ENCODE measurements at regions not wholly inside any gene's neighbourhood (a gene's known extent, or its start where the extent isn't known, plus 50 kb on each side); places are given as distances from the start of the nearest gene placed in this dataset.

- H3K27me3 Mint-ChIP-seq = peaks cover 12 to 17% of the 10 kb centered on the region in 2 donors
- Histone ChIP-seq H3K27ac (ENCODE audit: low read length) (no peak overlapping the region), H3K4me1 (ENCODE audit: control insufficient read depth in 1 of 2, extremely low read depth in 1 of 2, insufficient read depth in 2 of 2, low read length in 2 of 2) (no peaks in the 10 kb centered on the region), H3K4me3 (ENCODE audit: control insufficient read depth in 1 of 2, extremely low read depth in 1 of 2, low read length in 1 of 2) (no peak overlapping the region), H3K9me3 (no peaks in the 10 kb centered on the region), H3K36me3 (ENCODE audit: control insufficient read depth in 2 of 2, extremely low read depth in 1 of 2, insufficient read depth in 1 of 2, low read length in 1 of 2) (no peaks in the 10 kb centered on the region), H3K27me3 (replicated peaks in 1 of 2; ENCODE audit: control insufficient read depth in 2 of 2, extremely low read depth in 1 of 2, insufficient read depth in 2 of 2, low read length in 1 of 2) (peaks cover 0 to 11% of the 10 kb centered on the region in 2 experiments)
- no peak for DNase-seq
- no peak overlapping the region for H3K4me3 Mint-ChIP-seq
- no peak for ATAC-seq (replicated peaks in 1 of 4)
- POLR2A ChIA-PET = no interaction called here
- no peaks in the 10 kb centered on the region for H3K36me3 Mint-ChIP-seq
- 67% methylated on average over 1 of the region's 2 CpGs for WGBS (ENCODE audit: insufficient coverage)
- no peak overlapping the region for H3K27ac Mint-ChIP-seq
- H3K4me1 Mint-ChIP-seq = no peaks in the 10 kb centered on the region
- H3K9me3 Mint-ChIP-seq = no peaks in the 10 kb centered on the region
- CTCF ChIA-PET = no interaction called here
Observed at GRCh38 chr22:22070371-22070824, 87.8 kb upstream of the TOP3B start.

DNA sequence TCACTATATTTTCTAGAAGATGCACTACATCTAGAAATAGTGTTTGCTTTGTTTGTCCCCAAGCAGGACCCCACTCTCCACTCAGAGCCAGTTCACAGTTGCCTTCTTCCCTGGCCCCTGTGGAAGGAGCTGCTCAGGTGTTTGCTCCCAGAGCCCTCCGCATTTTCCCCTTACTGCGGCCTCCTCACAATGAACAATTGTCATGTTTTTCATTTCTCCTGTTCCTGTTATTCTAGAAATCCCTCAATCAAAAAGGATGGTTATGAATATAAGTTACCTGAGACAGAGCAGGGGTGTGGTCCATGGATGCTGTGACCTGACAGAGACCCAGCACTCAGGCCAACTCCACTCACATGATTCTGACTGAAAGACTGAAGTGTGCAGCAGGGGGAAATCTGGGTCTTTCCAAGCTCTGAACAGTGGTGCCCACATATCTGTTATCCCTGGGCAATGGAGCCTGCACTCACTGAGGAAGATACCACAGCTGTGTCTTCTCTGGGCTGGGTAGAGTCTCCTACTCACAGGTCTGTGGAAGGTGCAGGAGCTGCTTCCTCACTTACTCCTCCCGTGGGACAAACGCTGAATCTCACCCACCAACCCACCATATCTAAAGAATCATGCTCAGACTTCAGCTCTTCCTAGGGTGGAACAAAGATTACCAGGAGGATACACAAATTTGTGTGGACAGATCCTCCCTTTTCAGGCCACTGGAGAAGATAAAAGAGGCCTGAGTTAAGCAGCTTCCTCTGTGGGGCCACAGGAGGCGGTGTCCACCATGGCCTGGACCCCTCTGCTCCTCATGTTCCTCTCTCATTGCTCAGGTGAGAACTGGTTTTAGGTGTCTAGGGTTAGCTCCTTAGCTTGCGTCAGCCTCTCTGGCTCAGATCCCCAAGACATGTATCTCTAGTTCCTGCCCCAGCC is 87.1 kb upstream of the TOP3B start:
- Histone ChIP-seq H3K4me3 (ENCODE audit: control insufficient read depth in 1 of 2, extremely low read depth in 1 of 2, low read length in 1 of 2) (no peak overlapping the region), H3K27me3 (replicated peaks in 1 of 2; ENCODE audit: control insufficient read depth in 2 of 2, extremely low read depth in 1 of 2, insufficient read depth in 2 of 2, low read length in 1 of 2) (peaks cover 0 to 4% of the 10 kb centered on the region in 2 experiments), H3K4me1 (ENCODE audit: control insufficient read depth in 1 of 2, extremely low read depth in 1 of 2, insufficient read depth in 2 of 2, low read length in 2 of 2) (no peaks in the 10 kb centered on the region), H3K36me3 (ENCODE audit: control insufficient read depth in 2 of 2, extremely low read depth in 1 of 2, insufficient read depth in 1 of 2, low read length in 1 of 2) (no peaks in the 10 kb centered on the region), H3K9me3 (no peaks in the 10 kb centered on the region), H3K27ac (ENCODE audit: low read length) (no peak overlapping the region)
- Mint-ChIP-seq H3K4me3 (no peak overlapping the region), H3K9me3 (no peaks in the 10 kb centered on the region), H3K27ac (no peak overlapping the region), H3K4me1 (no peaks in the 10 kb centered on the region), H3K36me3 (no peaks in the 10 kb centered on the region), H3K27me3 (peaks cover 8 to 15% of the 10 kb centered on the region in 2 donors)
- ATAC-seq (replicated peaks in 1 of 4) (no peak), DNase-seq (no peak)
- ChIA-PET CTCF (no interaction called here), POLR2A (no interaction called here)
- 100% methylated on average over 1 of the region's 6 CpGs for whole genome bisulfite sequencing (ENCODE audit: insufficient coverage)

DNA sequence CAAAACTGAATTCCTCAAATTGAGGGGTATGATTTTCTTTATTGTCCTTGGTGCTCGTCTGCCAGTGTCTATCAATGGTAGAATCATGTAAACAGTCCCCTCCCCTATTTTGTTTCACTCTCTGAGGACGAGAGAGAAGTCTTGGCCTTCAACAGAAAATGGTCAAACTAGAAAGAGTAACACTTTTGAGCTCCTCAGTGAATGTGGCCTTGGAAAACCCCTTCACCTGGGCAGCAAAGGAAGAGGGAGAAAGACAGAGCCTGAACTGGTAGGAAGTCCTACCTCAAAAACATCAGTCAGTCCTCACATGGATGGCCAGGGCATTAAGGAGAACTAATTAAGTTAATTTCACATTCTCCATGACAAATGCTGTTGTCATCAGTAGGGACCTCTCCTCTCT is 86.1 kb upstream of the TOP3B start:
- Mint-ChIP-seq H3K27me3 (peaks cover 0 to 6% of the 10 kb centered on the region in 2 donors), H3K4me1 (no peaks in the 10 kb centered on the region), H3K9me3 (no peaks in the 10 kb centered on the region), H3K36me3 (no peaks in the 10 kb centered on the region), H3K27ac (no peak overlapping the region), H3K4me3 (no peak overlapping the region)
- POLR2A ChIA-PET = no interaction called here
- H3K4me3 ChIP-seq (ENCODE audit: control insufficient read depth in 1 of 2, extremely low read depth in 1 of 2, low read length in 1 of 2) = no peak overlapping the region
- H3K36me3 ChIP-seq (ENCODE audit: control insufficient read depth in 2 of 2, extremely low read depth in 1 of 2, insufficient read depth in 1 of 2, low read length in 1 of 2) = no peaks in the 10 kb centered on the region
- CTCF ChIA-PET = no interaction called here
- ATAC-seq (replicated peaks in 1 of 4) (no peak), DNase-seq (no peak)
- no peaks in the 10 kb centered on the region for H3K4me1 ChIP-seq (ENCODE audit: control insufficient read depth in 1 of 2, extremely low read depth in 1 of 2, insufficient read depth in 2 of 2, low read length in 2 of 2)
- H3K9me3 ChIP-seq = no peaks in the 10 kb centered on the region
- H3K27me3 ChIP-seq (replicated peaks in 1 of 2; ENCODE audit: control insufficient read depth in 2 of 2, extremely low read depth in 1 of 2, insufficient read depth in 2 of 2, low read length in 1 of 2) = peaks cover 0 to 3% of the 10 kb centered on the region in 2 experiments
- H3K27ac ChIP-seq (ENCODE audit: low read length) = no peak overlapping the region
- no CpG with 5 or more reads among the region's 2 CpGs for WGBS (ENCODE audit: insufficient coverage)

GRCh38 chr22:22068025-22068424 is 85.4 kb upstream of the TOP3B start:
- Histone ChIP-seq H3K27me3 (replicated peaks in 1 of 2; ENCODE audit: control insufficient read depth in 2 of 2, extremely low read depth in 1 of 2, insufficient read depth in 2 of 2, low read length in 1 of 2) (peaks cover 0 to 3% of the 10 kb centered on the region in 2 experiments), H3K27ac (ENCODE audit: low read length) (no peak overlapping the region), H3K9me3 (no peaks in the 10 kb centered on the region), H3K36me3 (ENCODE audit: control insufficient read depth in 2 of 2, extremely low read depth in 1 of 2, insufficient read depth in 1 of 2, low read length in 1 of 2) (no peaks in the 10 kb centered on the region), H3K4me1 (ENCODE audit: control insufficient read depth in 1 of 2, extremely low read depth in 1 of 2, insufficient read depth in 2 of 2, low read length in 2 of 2) (no peaks in the 10 kb centered on the region), H3K4me3 (ENCODE audit: control insufficient read depth in 1 of 2, extremely low read depth in 1 of 2, low read length in 1 of 2) (no peak overlapping the region)
- POLR2A ChIA-PET = no interaction called here
- Mint-ChIP-seq H3K4me3 (no peak overlapping the region), H3K4me1 (no peaks in the 10 kb centered on the region), H3K9me3 (no peaks in the 10 kb centered on the region), H3K27me3 (peaks cover 4 to 8% of the 10 kb centered on the region in 2 donors), H3K36me3 (no peaks in the 10 kb centered on the region), H3K27ac (no peak overlapping the region)
- CTCF ChIA-PET = no interaction called here
- 100% methylated on average over 1 of the region's 2 CpGs for WGBS (ENCODE audit: insufficient coverage)
- DNase-seq (no peak), ATAC-seq (replicated peaks in 1 of 4) (no peak)

GRCh38 chr22:22067192-22067591 is 84.6 kb upstream of the TOP3B start:
- Histone ChIP-seq H3K36me3 (ENCODE audit: control insufficient read depth in 2 of 2, extremely low read depth in 1 of 2, insufficient read depth in 1 of 2, low read length in 1 of 2) (no peaks in the 10 kb centered on the region), H3K4me3 (ENCODE audit: control insufficient read depth in 1 of 2, extremely low read depth in 1 of 2, low read length in 1 of 2) (no peak overlapping the region), H3K9me3 (no peaks in the 10 kb centered on the region), H3K27me3 (replicated peaks in 1 of 2; ENCODE audit: control insufficient read depth in 2 of 2, extremely low read depth in 1 of 2, insufficient read depth in 2 of 2, low read length in 1 of 2) (peaks cover 0 to 3% of the 10 kb centered on the region in 2 experiments), H3K4me1 (ENCODE audit: control insufficient read depth in 1 of 2, extremely low read depth in 1 of 2, insufficient read depth in 2 of 2, low read length in 2 of 2) (no peaks in the 10 kb centered on the region), H3K27ac (ENCODE audit: low read length) (no peak overlapping the region)
- WGBS (ENCODE audit: insufficient coverage) = 95% methylated on average over 2 of the region's 3 CpGs
- ATAC-seq (replicated peaks in 1 of 4) (no peak), DNase-seq (no peak)
- POLR2A ChIA-PET = no interaction called here
- H3K4me3 Mint-ChIP-seq = no peak overlapping the region
- CTCF ChIA-PET = no interaction called here
- H3K9me3 Mint-ChIP-seq = no peaks in the 10 kb centered on the region
- no peaks in the 10 kb centered on the region for H3K36me3 Mint-ChIP-seq
- peaks cover 4 to 12% of the 10 kb centered on the region in 2 donors for H3K27me3 Mint-ChIP-seq
- no peak overlapping the region for H3K27ac Mint-ChIP-seq
- no peaks in the 10 kb centered on the region for H3K4me1 Mint-ChIP-seq

DNA sequence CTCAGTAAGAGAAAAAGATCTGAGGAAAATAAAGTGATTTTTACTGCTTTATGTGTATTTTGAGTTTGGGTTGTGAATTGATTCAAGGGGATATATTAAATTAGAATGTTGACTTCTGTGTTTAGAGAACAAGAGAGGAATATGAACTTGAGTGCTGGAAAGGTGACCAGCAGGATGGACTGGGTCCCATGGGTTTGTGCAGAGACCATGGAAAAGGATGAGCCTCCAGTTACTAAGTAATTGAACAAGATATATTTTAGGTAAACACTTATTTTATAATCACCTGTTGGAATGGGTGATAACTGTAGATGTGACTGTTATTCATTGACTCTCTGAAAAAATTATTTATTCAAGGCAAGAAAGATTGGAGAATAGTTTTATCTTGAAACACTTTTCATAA is 82.0 kb upstream of the TOP3B start:
- Mint-ChIP-seq H3K9me3 (no peaks in the 10 kb centered on the region), H3K4me3 (no peak overlapping the region), H3K27ac (no peak overlapping the region), H3K4me1 (no peaks in the 10 kb centered on the region), H3K36me3 (no peaks in the 10 kb centered on the region), H3K27me3 (peaks cover 4 to 26% of the 10 kb centered on the region in 2 donors)
- no peak overlapping the region for H3K4me3 ChIP-seq (ENCODE audit: control insufficient read depth in 1 of 2, extremely low read depth in 1 of 2, low read length in 1 of 2)
- no peaks in the 10 kb centered on the region for H3K9me3 ChIP-seq
- H3K27ac ChIP-seq (ENCODE audit: low read length) = no peak overlapping the region
- ATAC-seq (replicated peaks in 1 of 4) = no peak
- ChIA-PET POLR2A (no interaction called here), CTCF (no interaction called here)
- H3K27me3 ChIP-seq (replicated peaks in 1 of 2; ENCODE audit: control insufficient read depth in 2 of 2, extremely low read depth in 1 of 2, insufficient read depth in 2 of 2, low read length in 1 of 2) = peaks cover 0 to 12% of the 10 kb centered on the region in 2 experiments
- no peak for DNase-seq
- no peaks in the 10 kb centered on the region for H3K4me1 ChIP-seq (ENCODE audit: control insufficient read depth in 1 of 2, extremely low read depth in 1 of 2, insufficient read depth in 2 of 2, low read length in 2 of 2)
- H3K36me3 ChIP-seq (ENCODE audit: control insufficient read depth in 2 of 2, extremely low read depth in 1 of 2, insufficient read depth in 1 of 2, low read length in 1 of 2) = no peaks in the 10 kb centered on the region
